K562 (cell line): ENCODE measurements at regions not wholly inside any gene's neighbourhood (a gene's known extent, or its start where the extent isn't known, plus 50 kb on each side); places are given as distances from the start of the nearest gene placed in this dataset.

Experiments
- KDM1A ChIP-seq, 2 experiments: fragments of 450-650 bp; IDR thresholded peaks; 2 replicates each; pipeline ENCODE4 v1.6.1; 2016; ENCODE audit warnings: mild to moderate bottlenecking in 2 of 2
- NR1H2 ChIP-seq: sonication (generic); formaldehyde crosslinking; IDR thresholded peaks from 2 replicates; pipeline ENCODE4 v1.4.0; 2020; ENCODE audit warnings: mild to moderate bottlenecking, missing genetic modification reagents
- RNF219 ChIP-seq: fragments of 250-450 bp; sonication (Bioruptor Pico); IDR thresholded peaks from 2 replicates; pipeline ENCODE4 v1.5.0; 2022; ENCODE audit warnings: mild to moderate bottlenecking
- ZNF143 ChIP-seq: sonication (generic); formaldehyde crosslinking; IDR thresholded peaks from 2 replicates; pipeline ENCODE4 v1.9.0; 2022; ENCODE audit warnings: mild to moderate bottlenecking, missing genetic modification reagents
- ZNF431 ChIP-seq: sonication (generic); formaldehyde crosslinking; IDR thresholded peaks from 2 replicates; pipeline ENCODE4 v1.8.0; 2022; ENCODE audit warnings: mild to moderate bottlenecking, missing genetic modification reagents
- TF ChIP-seq, protein P1 (sequence below): fragments of 450-650 bp; formaldehyde crosslinking; IDR thresholded peaks from 2 replicates; pipeline ENCODE4 v1.4.0; 2022; ENCODE audit warnings: missing genetic modification characterization
- TF ChIP-seq, protein P2 (sequence below): fragments of 250-450 bp; sonication (Bioruptor Pico); IDR thresholded peaks from 2 replicates; pipeline ENCODE4 v1.8.0; 2022; ENCODE audit warnings: inconsistent platforms
- TF ChIP-seq, protein P3 (sequence below): fragments of 250-450 bp; sonication (Bioruptor Pico); IDR thresholded peaks from 2 replicates; pipeline ENCODE4 v1.8.0; 2021; ENCODE audit warnings: borderline replicate concordance, mild to moderate bottlenecking, moderate library complexity; ENCODE audit not compliant: poor library complexity, severe bottlenecking

DNA sequence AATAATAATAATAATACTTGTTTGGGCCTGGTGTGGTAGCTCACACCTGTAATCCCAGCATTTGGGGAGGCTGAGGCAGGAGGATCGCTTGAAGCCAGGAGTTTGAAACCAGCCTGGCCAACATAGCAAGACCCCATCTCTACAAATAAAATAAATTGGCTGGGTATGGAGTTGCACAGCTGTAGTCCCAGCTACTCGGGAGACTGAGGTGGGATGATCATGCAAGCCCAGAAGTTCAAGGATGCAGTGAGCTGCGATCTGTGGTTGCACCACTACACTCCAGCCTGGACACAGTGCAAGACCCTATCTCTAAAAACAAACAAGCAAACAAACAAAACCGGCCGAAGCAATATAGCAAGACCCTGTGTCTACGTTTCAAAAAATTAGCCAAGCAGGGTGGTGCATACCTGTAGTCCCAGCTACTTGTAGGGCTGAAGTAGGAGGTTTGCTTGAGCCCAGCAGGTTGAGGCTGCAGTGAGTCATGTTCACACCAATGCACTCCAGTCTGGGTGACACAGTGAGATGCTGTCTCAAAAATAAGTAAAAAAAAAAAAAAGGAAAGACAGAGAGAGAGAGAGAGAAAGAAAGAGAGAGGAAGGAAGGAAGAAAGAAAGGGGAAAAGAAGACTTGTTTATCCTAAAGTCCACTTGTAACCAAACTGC lies 85.6 kb upstream of the KDM7A start (continued):
- TF ChIP-seq, protein P1, sequence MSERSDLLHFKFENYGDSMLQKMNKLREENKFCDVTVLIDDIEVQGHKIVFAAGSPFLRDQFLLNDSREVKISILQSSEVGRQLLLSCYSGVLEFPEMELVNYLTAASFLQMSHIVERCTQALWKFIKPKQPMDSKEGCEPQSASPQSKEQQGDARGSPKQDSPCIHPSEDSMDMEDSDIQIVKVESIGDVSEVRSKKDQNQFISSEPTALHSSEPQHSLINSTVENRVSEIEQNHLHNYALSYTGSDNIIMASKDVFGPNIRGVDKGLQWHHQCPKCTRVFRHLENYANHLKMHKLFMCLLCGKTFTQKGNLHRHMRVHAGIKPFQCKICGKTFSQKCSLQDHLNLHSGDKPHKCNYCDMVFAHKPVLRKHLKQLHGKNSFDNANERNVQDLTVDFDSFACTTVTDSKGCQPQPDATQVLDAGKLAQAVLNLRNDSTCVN (CRISPR knock-in tag), result no peak
- TF ChIP-seq KDM1A (IDR thresholded peaks at IDR 0.05) (peak; percentile 12 to 62; a peak in 2 of 4 replicates), ZNF431 (CRISPR knock-in tag) (no peak), ZNF143 (no peak), RNF219 (CRISPR knock-in tag) (no peak), NR1H2 (CRISPR knock-in tag) (no peak)
- TF ChIP-seq, protein P2, sequence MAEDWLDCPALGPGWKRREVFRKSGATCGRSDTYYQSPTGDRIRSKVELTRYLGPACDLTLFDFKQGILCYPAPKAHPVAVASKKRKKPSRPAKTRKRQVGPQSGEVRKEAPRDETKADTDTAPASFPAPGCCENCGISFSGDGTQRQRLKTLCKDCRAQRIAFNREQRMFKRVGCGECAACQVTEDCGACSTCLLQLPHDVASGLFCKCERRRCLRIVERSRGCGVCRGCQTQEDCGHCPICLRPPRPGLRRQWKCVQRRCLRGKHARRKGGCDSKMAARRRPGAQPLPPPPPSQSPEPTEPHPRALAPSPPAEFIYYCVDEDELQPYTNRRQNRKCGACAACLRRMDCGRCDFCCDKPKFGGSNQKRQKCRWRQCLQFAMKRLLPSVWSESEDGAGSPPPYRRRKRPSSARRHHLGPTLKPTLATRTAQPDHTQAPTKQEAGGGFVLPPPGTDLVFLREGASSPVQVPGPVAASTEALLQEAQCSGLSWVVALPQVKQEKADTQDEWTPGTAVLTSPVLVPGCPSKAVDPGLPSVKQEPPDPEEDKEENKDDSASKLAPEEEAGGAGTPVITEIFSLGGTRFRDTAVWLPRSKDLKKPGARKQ (CRISPR knock-in tag), result no peak
- TF ChIP-seq, protein P3, sequence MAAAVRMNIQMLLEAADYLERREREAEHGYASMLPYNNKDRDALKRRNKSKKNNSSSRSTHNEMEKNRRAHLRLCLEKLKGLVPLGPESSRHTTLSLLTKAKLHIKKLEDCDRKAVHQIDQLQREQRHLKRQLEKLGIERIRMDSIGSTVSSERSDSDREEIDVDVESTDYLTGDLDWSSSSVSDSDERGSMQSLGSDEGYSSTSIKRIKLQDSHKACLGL (CRISPR knock-in tag), result no peak
